ENCODE measurements at regions not wholly inside any gene's neighbourhood (a gene's known extent, or its start where the extent isn't known, plus 50 kb on each side); places are given as distances from the start of the nearest gene placed in this dataset.

DNA sequence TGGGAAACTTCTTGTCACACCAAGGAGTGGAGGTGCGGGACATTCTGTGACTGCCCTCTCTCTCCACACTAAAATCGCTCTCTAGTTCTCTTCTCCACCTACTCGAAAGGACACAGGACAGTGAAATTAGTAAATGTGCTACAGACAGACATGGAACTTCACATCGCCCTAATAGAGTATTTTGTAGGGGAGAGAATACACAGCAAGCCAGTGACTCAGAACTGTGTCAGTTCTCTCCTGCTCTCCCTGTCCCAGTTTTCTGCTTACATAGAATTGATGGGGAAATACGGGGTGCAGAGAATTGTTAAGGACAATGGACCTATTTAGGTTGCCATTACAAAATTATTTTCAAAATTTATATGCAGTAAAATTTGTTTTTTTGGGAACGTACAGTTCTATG is 159.6 kb upstream of the GADL1 start:
- Histone ChIP-seq H3K27ac (no peak overlapping the region), H3K27me3 (ENCODE audit: insufficient read depth, low read depth) (no peaks in the 10 kb centered on the region), H3K79me2 (ENCODE audit: insufficient read depth, low read depth) (no peaks in the 10 kb centered on the region), H4K20me1 (ENCODE audit: insufficient read depth) (no peaks in the 10 kb centered on the region), H3K4me3 (IDR thresholded peaks at IDR 0.05; ENCODE audit: insufficient read depth, low read depth, low read length) (no peak overlapping the region), H3K9ac (no peak overlapping the region), H3K36me3 (ENCODE audit: insufficient read depth) (no peaks in the 10 kb centered on the region), H2AFZ (ENCODE audit: low read depth) (no peak overlapping the region), H3K4me2 (no peak overlapping the region), H3K4me1 (ENCODE audit: low read depth, poor library complexity, severe bottlenecking) (no peaks in the 10 kb centered on the region)
- TF ChIP-seq CTCF (conservative IDR thresholded peaks at IDR 0.05; ENCODE audit: low read depth, low read length), result no peak

- H3K79me2 ChIP-seq (ENCODE audit: insufficient read depth, low read depth), result no peaks in the 10 kb centered on the region
Observed at GRCh38 chr3:31055757-31056156, 161.3 kb upstream of the GADL1 start.

DNA sequence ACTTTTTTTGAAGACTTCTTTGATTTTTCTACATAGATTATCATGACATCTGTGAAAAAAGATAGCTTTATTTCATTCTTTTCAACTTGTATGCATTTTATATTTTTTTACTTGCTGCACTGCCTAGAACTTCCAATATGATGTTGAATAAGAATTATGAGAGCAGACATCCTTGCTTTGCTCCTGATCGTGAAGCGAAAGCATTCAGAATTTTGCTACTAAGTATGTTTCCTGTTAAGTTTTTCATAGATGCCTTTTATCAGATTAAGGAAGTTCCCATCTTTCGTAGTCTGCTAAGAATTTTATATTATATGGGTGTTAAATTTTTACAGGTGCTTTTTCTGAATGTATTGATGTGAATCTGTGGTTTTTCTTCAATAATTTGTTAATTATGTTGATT is 163.4 kb upstream of the GADL1 start:
- no peak for TF ChIP-seq CTCF (conservative IDR thresholded peaks at IDR 0.05; ENCODE audit: low read depth, low read length)
- Histone ChIP-seq H2AFZ (ENCODE audit: low read depth) (no peak overlapping the region), H3K36me3 (ENCODE audit: insufficient read depth) (no peaks in the 10 kb centered on the region), H3K4me1 (ENCODE audit: low read depth, poor library complexity, severe bottlenecking) (no peaks in the 10 kb centered on the region), H3K27ac (no peak overlapping the region), H3K27me3 (ENCODE audit: insufficient read depth, low read depth) (no peaks in the 10 kb centered on the region), H3K9ac (no peak overlapping the region), H3K4me3 (IDR thresholded peaks at IDR 0.05; ENCODE audit: insufficient read depth, low read depth, low read length) (no peak overlapping the region), H3K79me2 (ENCODE audit: insufficient read depth, low read depth) (no peaks in the 10 kb centered on the region), H3K4me2 (no peak overlapping the region), H4K20me1 (ENCODE audit: insufficient read depth) (no peaks in the 10 kb centered on the region)

More at GRCh38 chr3:31055757-31056156, 161.3 kb upstream of the GADL1 start:
- Histone ChIP-seq H3K36me3 (ENCODE audit: insufficient read depth) (no peaks in the 10 kb centered on the region), H3K9ac (no peak overlapping the region), H3K27me3 (ENCODE audit: insufficient read depth, low read depth) (no peaks in the 10 kb centered on the region), H2AFZ (ENCODE audit: low read depth) (no peak overlapping the region), H3K4me3 (IDR thresholded peaks at IDR 0.05; ENCODE audit: insufficient read depth, low read depth, low read length) (no peak overlapping the region), H3K4me1 (ENCODE audit: low read depth, poor library complexity, severe bottlenecking) (no peaks in the 10 kb centered on the region), H3K27ac (no peak overlapping the region), H4K20me1 (ENCODE audit: insufficient read depth) (no peaks in the 10 kb centered on the region), H3K4me2 (no peak overlapping the region)
- no peak for TF ChIP-seq CTCF (conservative IDR thresholded peaks at IDR 0.05; ENCODE audit: low read depth, low read length)

DNA sequence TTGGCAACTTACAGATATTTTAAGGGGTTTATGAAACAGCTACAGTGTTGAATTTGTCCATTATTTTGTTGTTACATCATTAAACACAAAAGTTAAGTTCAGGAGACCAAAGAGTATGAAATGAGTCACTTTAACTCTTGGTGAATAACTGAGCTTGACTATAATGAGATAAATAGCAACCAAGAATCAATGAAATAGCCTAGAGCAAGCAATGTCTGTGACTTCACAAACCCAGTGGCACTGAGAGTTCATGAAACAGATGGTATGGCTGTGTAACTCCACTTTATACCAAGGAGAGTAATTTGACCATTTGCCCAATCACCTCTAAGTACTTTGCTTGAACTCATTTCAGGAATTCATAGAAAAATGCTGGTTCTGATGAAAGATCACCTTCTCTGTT is 169.6 kb upstream of the GADL1 start:
- Histone ChIP-seq H2AFZ (ENCODE audit: low read depth) (no peak overlapping the region), H3K79me2 (ENCODE audit: insufficient read depth, low read depth) (no peaks in the 10 kb centered on the region), H3K4me3 (IDR thresholded peaks at IDR 0.05; ENCODE audit: insufficient read depth, low read depth, low read length) (no peak overlapping the region), H3K4me2 (no peak overlapping the region), H3K27me3 (ENCODE audit: insufficient read depth, low read depth) (no peaks in the 10 kb centered on the region), H4K20me1 (ENCODE audit: insufficient read depth) (no peaks in the 10 kb centered on the region), H3K27ac (no peak overlapping the region), H3K4me1 (ENCODE audit: low read depth, poor library complexity, severe bottlenecking) (no peaks in the 10 kb centered on the region), H3K9ac (no peak overlapping the region), H3K36me3 (ENCODE audit: insufficient read depth) (no peaks in the 10 kb centered on the region)
- TF ChIP-seq CTCF (conservative IDR thresholded peaks at IDR 0.05; ENCODE audit: low read depth, low read length), result no peak

DNA sequence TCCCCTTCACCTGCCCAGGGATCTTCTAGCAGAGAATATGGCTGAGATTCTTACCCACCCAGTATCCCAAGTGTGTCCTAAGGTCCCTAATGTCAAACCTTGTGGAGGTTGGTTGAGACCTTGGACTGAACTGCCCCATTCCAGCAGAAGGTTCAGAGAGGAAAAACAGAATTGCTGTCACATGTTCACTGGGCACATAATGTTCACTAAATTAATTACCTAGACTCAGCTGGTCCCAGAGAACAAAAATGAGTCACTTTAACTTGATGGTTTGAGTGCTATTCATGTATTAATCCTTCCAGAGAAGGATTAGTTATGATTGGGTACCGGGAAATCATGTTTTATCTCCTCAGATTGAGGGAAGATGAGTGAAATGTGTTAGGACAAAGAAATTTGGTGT is 171.3 kb upstream of the GADL1 start:
- no peak overlapping the region for H3K4me2 ChIP-seq
- H3K36me3 ChIP-seq (ENCODE audit: insufficient read depth), result no peaks in the 10 kb centered on the region
- H3K79me2 ChIP-seq (ENCODE audit: insufficient read depth, low read depth), result no peaks in the 10 kb centered on the region
- TF ChIP-seq CTCF (conservative IDR thresholded peaks at IDR 0.05; ENCODE audit: low read depth, low read length), result no peak
- H3K9ac ChIP-seq, result no peak overlapping the region
- no peaks in the 10 kb centered on the region for H3K27me3 ChIP-seq (ENCODE audit: insufficient read depth, low read depth)
- no peaks in the 10 kb centered on the region for H4K20me1 ChIP-seq (ENCODE audit: insufficient read depth)
- no peaks in the 10 kb centered on the region for H3K4me1 ChIP-seq (ENCODE audit: low read depth, poor library complexity, severe bottlenecking)
- no peak overlapping the region for H3K27ac ChIP-seq
- no peak overlapping the region for H2AFZ ChIP-seq (ENCODE audit: low read depth)
- H3K4me3 ChIP-seq (IDR thresholded peaks at IDR 0.05; ENCODE audit: insufficient read depth, low read depth, low read length), result no peak overlapping the region
